Vagina (tissue), 2 donors: ENCODE measurements at regions not wholly inside any gene's neighbourhood (a gene's known extent, or its start where the extent isn't known, plus 50 kb on each side); places are given as distances from the start of the nearest gene placed in this dataset.

Experiments
- POLR2AphosphoS5 ChIP-seq, 2 donors: sonication (generic); formaldehyde crosslinking; IDR thresholded peaks; one replicate each; pipeline ENCODE4 v1.9.0; 2017; ENCODE audit warnings: antibody characterized with exemption in 2 of 2, mild to moderate bottlenecking in 2 of 2, low read depth in 1 of 2; ENCODE audit not compliant: insufficient read depth in 1 of 2
- TF ChIP-seq, protein P1 (sequence below), 3 experiments: fragments of 450-650 bp in 2 of 3; fragments of 200-600 bp in 1 of 3; sonication (generic) in 1 of 3; IDR thresholded peaks; one replicate each; pipeline ENCODE4 v1.5.1; 2017 to 2019; ENCODE audit warnings: antibody characterized with exemption in 3 of 3, mild to moderate bottlenecking in 2 of 3, moderate library complexity in 2 of 3

DNA sequence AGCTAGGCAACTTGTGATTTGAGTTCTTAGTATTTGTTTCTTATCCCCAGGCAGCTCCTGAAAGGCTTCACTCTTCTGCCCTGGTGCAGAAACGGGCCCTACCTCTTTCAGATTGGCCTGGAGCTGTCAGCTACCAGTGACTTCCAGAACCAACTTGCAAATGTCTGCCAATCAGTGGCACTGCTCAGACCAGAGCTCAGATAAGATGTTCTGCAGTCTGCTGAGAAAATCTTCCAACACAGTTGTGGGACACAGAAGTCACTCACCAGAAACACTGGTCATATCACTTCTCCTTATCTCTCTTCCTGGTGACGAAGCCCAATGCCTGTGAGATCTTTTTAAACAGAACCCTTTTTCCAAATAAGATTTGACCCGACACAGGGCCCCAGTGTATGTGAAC, 81.9 kb upstream of the DUSP5 start:
- no peak for TF ChIP-seq POLR2AphosphoS5 (IDR thresholded peaks at IDR 0.05; ENCODE audit: insufficient read depth in 1 of 2, low read depth in 1 of 2)
- TF ChIP-seq, protein P1, sequence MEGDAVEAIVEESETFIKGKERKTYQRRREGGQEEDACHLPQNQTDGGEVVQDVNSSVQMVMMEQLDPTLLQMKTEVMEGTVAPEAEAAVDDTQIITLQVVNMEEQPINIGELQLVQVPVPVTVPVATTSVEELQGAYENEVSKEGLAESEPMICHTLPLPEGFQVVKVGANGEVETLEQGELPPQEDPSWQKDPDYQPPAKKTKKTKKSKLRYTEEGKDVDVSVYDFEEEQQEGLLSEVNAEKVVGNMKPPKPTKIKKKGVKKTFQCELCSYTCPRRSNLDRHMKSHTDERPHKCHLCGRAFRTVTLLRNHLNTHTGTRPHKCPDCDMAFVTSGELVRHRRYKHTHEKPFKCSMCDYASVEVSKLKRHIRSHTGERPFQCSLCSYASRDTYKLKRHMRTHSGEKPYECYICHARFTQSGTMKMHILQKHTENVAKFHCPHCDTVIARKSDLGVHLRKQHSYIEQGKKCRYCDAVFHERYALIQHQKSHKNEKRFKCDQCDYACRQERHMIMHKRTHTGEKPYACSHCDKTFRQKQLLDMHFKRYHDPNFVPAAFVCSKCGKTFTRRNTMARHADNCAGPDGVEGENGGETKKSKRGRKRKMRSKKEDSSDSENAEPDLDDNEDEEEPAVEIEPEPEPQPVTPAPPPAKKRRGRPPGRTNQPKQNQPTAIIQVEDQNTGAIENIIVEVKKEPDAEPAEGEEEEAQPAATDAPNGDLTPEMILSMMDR (IDR thresholded peaks at IDR 0.05), result no peak
